Breast epithelium (tissue), 4 donors: ENCODE measurements at regions not wholly inside any gene's neighbourhood (a gene's known extent, or its start where the extent isn't known, plus 50 kb on each side); places are given as distances from the start of the nearest gene placed in this dataset.

ENCODE experiments used
- DNase-seq, 2 donors: peaks; one replicate each; pipeline ENCODE4 v3.0.0-alpha.2; 2019; ENCODE audit warnings: low spot score in 2 of 2
- H3K27ac ChIP-seq, 2 donors: fragments of 200-600 bp; sonication (generic) in 1 of 2; one replicate each; pipeline ENCODE4 v1.5.1; 2016 to 2019; ENCODE audit warnings: mild to moderate bottlenecking in 1 of 2
- H3K27me3 ChIP-seq, 2 donors: fragments of 200-600 bp; sonication (generic) in 1 of 2; one replicate each; pipeline versions ENCODE4 v1.5.1 to v1.6.0; 2017 to 2019; ENCODE audit warnings: control low read depth in 1 of 2, mild to moderate bottlenecking in 1 of 2
- H3K36me3 ChIP-seq: fragments of 200-600 bp; one replicate; pipeline ENCODE4 v1.5.1; 2019
- H3K4me1 ChIP-seq, 2 donors: fragments of 200-600 bp; sonication (generic); one replicate each; pipeline ENCODE4 v1.5.1; 2016 to 2019; ENCODE audit warnings: control low read depth in 1 of 2
- H3K4me3 ChIP-seq, 3 donors: fragments of 200-600 bp; sonication (generic); 1 replicate in 2 of 3; 2 replicates in 1 of 3; pipeline ENCODE4 v1.5.1; 2016 to 2019; ENCODE audit warnings: mild to moderate bottlenecking in 3 of 3, moderate library complexity in 2 of 3
- H3K9me3 ChIP-seq, 2 donors: fragments of 200-600 bp; sonication (generic) in 1 of 2; one replicate each; pipeline ENCODE4 v1.5.1; 2016 to 2019; ENCODE audit warnings: control low read depth in 1 of 2
- CTCF ChIP-seq, 3 donors: fragments of 450-650 bp; IDR thresholded peaks; one replicate each; pipeline ENCODE4 v1.5.1; 2016 to 2017; ENCODE audit warnings: antibody characterized with exemption in 3 of 3, mild to moderate bottlenecking in 3 of 3, moderate library complexity in 3 of 3
- POLR2A ChIP-seq: fragments of 450-650 bp; IDR thresholded peaks from one replicate; pipeline ENCODE4 v1.6.1; 2016; ENCODE audit warnings: antibody characterized with exemption, mild to moderate bottlenecking, moderate library complexity
- POLR2AphosphoS5 ChIP-seq, 3 donors: sonication (generic); formaldehyde crosslinking; IDR thresholded peaks; one replicate each; pipeline ENCODE4 v1.6.1; 2017; ENCODE audit warnings: antibody characterized with exemption in 3 of 3
- intact Hi-C: fragments of 100-400 bp; cut with DNase I; formaldehyde crosslinking; loops from one replicate; pipeline ENCODE4 v1.15.1; 2023; ENCODE audit warnings: low total_unique reads

- TF ChIP-seq POLR2A = no peak
- TF ChIP-seq CTCF (IDR thresholded peaks at IDR 0.05) = no peak
- no peak for TF ChIP-seq POLR2AphosphoS5 (IDR thresholded peaks at IDR 0.05)
- DNase-seq = no peak
- Histone ChIP-seq H3K4me3 (no peak overlapping the region), H3K4me1 (no peaks in the 10 kb centered on the region), H3K27ac (no peak overlapping the region), H3K9me3 (no peaks in the 10 kb centered on the region), H3K36me3 (no peaks in the 10 kb centered on the region), H3K27me3 (peaks cover 0 to 59% of the 10 kb centered on the region in 2 donors)
- intact Hi-C loops = no loop called here
Observed at GRCh38 chrX:51437521-51437920, 58.9 kb downstream of the NUDT11 start.

- intact Hi-C loops = no loop called here
- Histone ChIP-seq H3K36me3 (no peaks in the 10 kb centered on the region), H3K27me3 (peaks cover 0 to 36% of the 10 kb centered on the region in 2 donors), H3K9me3 (no peaks in the 10 kb centered on the region), H3K4me1 (no peaks in the 10 kb centered on the region), H3K4me3 (no peak overlapping the region), H3K27ac (no peak overlapping the region)
- no peak for TF ChIP-seq POLR2AphosphoS5 (IDR thresholded peaks at IDR 0.05)
- TF ChIP-seq CTCF (IDR thresholded peaks at IDR 0.05) = no peak
- no peak for TF ChIP-seq POLR2A
- DNase-seq = no peak
Observed at GRCh38 chrX:51435101-51435500, 61.3 kb downstream of the NUDT11 start.

GRCh38 chrX:51421972-51422597 is 74.3 kb downstream of the NUDT11 start:
- intact Hi-C loops = no loop called here
- H3K9me3 ChIP-seq = no peaks in the 10 kb centered on the region
- DNase-seq = no peak
- no peaks in the 10 kb centered on the region for H3K4me1 ChIP-seq
- H3K27me3 ChIP-seq = peaks cover 0 to 29% of the 10 kb centered on the region in 2 donors
- H3K4me3 ChIP-seq = no peak overlapping the region
- H3K36me3 ChIP-seq = no peaks in the 10 kb centered on the region
- no peak for TF ChIP-seq POLR2A
- no peak for TF ChIP-seq POLR2AphosphoS5 (IDR thresholded peaks at IDR 0.05)
- TF ChIP-seq CTCF (IDR thresholded peaks at IDR 0.05) = no peak
- H3K27ac ChIP-seq = no peak overlapping the region

GRCh38 chrX:51420610-51421009 is 75.8 kb downstream of the NUDT11 start:
- DNase-seq = no peak
- Histone ChIP-seq H3K36me3 (no peaks in the 10 kb centered on the region), H3K4me3 (no peak overlapping the region), H3K9me3 (no peaks in the 10 kb centered on the region), H3K27me3 (peaks cover 0 to 32% of the 10 kb centered on the region in 2 donors), H3K27ac (no peak overlapping the region), H3K4me1 (no peaks in the 10 kb centered on the region)
- intact Hi-C loops = no loop called here
- TF ChIP-seq CTCF (IDR thresholded peaks at IDR 0.05) (peak; percentile 43 to 47 (median 44)), POLR2A (no peak), POLR2AphosphoS5 (IDR thresholded peaks at IDR 0.05) (no peak)

GRCh38 chrX:51408462-51408861 is 75.8 kb downstream of the NUDT10 start:
- TF ChIP-seq POLR2A = no peak
- Histone ChIP-seq H3K27ac (no peak overlapping the region), H3K9me3 (no peaks in the 10 kb centered on the region), H3K4me3 (no peak overlapping the region), H3K27me3 (peaks cover 0 to 20% of the 10 kb centered on the region in 2 donors), H3K4me1 (no peaks in the 10 kb centered on the region), H3K36me3 (no peaks in the 10 kb centered on the region)
- no peak for DNase-seq
- intact Hi-C loops = no loop called here
